Nucleus accumbens (tissue), 56 donors: ENCODE measurements at regions not wholly inside any gene's neighbourhood (a gene's known extent, or its start where the extent isn't known, plus 50 kb on each side); places are given as distances from the start of the nearest gene placed in this dataset.

Experiments used
- DNase-seq, 56 donors: peaks; one replicate each; lab custom pipeline; 2025; lab: John Stamatoyannopoulos, UW

DNA sequence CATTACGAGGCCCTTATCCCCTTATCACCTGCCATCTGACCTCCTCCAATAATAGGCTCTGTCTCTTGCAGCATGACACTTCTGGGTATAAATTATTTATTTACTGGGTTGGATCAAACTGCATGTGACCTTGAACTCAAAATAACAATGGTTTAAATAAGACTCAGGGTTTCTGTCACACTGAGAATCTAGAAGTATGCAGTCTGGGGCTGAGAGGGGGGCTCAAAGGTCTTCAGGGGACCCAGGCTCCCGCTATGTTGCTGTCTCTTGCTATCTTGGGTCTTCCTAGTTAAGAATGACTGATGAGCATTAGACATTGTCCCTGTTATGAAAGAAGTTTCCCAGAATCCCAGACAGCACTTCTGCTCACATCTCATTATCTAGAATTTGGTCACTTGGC, 133.5 kb downstream of the URB2 start:
- DNase-seq: no peak

DNA sequence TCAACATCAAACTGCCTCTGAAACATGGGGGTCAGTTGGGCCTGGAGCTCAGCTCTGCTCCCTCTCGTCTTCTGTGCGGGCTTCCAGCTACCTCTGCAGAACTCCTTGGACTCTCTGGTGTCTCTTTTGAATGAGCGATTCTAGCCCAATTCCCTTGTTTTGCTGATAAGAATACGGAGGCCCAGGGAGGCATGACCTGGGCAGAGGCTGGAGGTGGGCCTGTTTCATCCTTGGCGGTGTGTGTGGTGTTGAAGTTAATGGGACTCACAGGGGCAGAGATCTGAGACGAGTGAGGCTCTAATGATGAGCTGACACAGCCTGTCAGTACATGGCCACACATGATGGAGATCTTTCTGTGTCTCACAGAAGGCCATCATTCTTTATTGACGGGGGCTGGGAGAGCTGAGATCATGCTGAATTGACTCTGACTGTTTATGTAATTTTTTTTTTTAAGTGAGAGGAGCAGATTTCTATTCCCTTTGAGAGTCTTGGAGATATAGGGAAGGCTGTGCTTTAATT, 134.5 kb downstream of the URB2 start:
- DNase-seq: no peak

DNA sequence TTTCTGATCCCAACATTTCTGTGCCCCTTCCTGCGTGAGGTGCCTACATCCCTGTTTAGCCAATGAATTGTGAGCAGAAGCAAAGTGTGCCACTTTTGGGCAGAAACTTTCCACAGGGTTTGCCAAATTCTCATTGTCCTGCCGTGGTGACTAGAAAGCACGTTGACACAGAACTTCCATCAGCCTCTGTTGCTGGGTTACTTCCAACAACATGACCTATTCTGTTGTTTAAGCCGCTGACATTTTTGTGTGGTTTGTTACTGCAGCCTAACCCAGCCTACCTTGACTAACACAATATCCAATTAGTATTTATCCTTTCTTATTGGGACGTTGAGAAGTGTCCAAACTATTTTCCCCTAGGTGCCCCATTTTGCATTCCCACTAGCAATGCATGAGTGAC, 136.8 kb downstream of the URB2 start:
- DNase-seq: no peak

GRCh38 chr1:229768232-229768631, 142.2 kb downstream of the URB2 start:
- no peak for DNase-seq

GRCh38 chr1:229769006-229769405, 143.0 kb downstream of the URB2 start:
- no peak for DNase-seq

GRCh38 chr1:229769809-229770208, 143.8 kb downstream of the URB2 start:
- DNase-seq: no peak

DNA sequence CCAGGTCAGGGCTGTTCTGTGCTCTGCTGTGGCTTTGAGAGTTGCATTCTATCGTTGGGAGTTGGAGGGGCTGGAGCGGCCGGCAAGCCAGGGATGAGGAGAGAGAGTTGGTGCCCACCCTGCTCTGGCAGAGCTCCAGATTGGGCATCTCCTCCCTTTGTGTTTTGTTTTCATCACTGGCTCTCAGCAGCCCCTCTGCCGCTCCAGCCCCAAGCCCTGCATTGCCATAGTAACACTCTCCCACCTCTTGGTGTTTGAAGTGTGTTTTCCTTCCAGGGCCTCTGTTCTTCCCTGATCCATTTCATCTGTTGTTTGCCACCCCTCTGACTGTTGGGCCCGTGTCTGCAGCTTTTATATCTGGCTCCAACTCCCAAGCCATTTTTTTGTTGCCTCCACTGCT, 152.7 kb downstream of the URB2 start:
- no peak for DNase-seq

DNA sequence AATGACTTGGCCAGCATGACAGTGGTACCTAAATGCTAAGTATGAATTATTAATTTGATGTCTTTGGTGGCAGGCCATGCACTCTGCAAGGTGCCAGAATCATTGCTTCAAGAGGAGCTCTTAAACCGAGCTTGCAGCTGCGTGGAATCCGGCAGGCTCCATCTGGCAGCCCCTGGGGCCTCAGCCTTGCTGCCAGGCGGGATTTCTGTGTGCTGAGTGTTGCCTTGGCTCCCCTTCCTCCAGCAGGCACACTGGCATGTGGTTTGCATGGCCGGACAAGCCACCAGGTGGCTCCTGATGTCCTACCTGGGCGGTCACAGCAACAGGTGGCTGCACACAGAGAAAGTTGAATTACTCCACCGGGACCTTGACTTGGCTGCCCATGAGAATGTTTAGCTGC, 155.4 kb downstream of the URB2 start:
- peak in 2 of 56 donors; percentile 13 to 33 for DNase-seq

DNA sequence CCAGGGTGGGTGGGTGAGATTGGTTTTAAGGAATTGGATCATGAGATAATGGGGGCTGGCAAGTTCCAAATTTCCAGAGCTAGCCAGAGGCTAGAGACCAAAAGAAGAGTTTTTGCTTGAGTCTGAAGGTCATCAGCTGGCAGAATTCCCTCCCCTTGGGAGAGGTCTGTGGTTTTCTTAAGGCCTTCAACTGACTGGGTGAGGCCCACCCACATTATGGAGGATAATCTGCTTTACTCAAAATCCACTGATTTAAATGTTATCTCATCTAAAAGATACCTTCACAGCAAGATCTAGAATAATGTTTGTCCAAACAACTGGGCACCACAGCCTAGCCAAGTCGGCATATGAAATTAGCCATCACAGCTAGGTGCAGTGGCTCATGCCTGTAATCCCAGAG, 156.4 kb downstream of the URB2 start:
- DNase-seq: no peak

DNA sequence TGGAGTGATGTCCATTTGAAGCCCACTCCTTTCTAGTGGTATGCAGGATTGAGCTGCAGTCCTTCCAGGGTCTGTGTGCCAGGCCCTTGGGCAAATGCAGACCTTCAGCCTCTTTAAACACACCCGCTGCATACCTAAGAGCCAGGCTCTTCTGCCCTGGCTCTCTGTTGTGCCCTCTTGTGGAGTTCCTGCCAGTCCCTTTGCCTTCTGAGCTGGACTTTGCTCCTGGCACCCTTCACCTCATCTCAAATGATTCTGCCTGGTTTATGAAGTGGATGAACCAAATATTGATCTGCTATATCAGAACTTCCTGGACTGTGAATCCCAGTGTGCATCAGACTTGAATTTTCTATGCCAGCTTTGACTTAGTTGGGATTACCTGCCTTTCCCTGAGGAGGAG, 158.8 kb downstream of the URB2 start:
- no peak for DNase-seq

GRCh38 chr1:229786974-229787610, 161.0 kb downstream of the URB2 start:
- DNase-seq: no peak

GRCh38 chr1:229788004-229788403, 162.0 kb downstream of the URB2 start:
- no peak for DNase-seq

DNA sequence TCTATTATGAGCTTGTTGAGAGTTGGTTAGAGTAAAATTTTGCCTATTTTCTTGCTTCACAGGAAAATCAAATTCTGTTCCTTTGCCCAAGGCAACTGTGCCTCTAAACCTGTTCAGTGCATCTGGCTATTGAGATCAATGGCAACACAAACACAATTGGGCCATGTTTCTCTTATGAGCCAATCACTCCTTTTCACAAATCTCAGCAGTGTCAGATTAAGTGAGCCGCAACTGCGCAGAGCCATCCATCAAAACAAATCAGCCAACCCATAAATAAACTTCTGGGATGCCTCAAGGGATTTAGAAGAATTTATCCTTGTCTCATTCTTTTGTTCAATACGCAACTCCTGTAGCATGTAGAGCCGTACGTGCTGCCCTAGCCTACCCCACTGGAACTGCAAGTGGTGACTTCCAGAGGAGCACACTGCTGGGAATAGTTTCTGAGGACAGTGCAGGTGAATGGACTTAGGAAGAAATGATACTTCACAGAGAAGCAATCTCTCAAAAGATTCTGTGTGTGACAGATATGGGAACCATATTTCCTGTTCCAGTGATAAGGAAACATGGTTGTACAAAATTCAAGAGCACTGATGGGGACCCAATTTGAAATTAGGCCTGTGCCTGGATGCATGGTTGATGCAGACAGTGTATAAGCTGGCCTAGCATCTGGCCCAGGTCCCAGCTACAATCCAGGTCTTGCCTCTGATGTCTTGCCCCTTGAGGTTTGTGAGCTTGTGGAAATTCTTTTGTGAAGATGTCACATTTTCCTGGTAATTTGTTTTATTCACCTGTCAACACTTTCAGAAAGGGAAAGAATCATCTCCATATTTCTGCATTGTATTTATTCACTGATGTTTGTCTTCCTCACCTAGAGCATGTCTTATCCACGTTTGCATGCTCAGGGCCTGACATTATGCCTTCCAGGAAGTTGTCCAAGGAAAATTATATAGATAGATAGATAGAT, 166.2 kb downstream of the URB2 start:
- no peak for DNase-seq

DNA sequence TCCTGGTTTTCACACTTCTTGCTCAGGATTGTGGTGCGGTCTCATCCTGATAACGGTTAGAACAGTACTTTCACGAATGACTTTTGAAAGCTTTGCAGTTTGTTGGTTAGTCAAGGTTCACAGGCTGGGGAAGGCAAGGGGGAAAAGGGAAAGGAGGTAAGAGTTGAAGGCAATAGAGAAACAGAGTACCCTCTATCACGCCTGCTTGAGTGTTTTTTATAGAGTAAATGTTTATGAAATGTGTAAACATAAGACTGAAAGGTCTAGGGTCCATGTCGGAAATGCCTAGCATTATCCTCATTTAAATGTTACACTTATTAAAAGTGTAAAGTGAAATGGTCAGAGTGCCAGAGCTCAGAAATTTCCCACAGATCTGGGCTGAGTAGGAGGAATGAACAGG, 167.4 kb downstream of the URB2 start:
- DNase-seq: no peak

GRCh38 chr1:229798558-229798957, 172.5 kb downstream of the URB2 start:
- DNase-seq: no peak

GRCh38 chr1:229803626-229804217, 177.7 kb downstream of the URB2 start:
- DNase-seq: no peak

DNA sequence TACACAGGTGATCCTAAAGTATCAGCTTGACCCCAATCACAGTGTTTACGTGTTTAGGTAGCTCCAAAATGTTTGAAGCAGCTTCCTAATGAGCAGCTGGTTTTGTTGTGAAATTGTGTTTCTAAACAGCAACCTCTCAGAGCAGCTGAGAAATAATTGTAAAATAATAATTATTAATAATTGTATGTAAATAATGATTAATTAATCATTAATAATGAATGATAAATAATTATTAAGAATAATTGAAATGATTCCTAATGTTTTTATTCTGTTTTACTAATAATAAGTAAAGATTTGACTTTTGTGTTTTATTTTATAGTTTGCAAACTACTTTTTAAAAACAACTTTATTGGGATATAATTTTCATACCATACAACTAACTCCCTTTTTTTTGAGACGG, 182.2 kb downstream of the URB2 start:
- no peak for DNase-seq

DNA sequence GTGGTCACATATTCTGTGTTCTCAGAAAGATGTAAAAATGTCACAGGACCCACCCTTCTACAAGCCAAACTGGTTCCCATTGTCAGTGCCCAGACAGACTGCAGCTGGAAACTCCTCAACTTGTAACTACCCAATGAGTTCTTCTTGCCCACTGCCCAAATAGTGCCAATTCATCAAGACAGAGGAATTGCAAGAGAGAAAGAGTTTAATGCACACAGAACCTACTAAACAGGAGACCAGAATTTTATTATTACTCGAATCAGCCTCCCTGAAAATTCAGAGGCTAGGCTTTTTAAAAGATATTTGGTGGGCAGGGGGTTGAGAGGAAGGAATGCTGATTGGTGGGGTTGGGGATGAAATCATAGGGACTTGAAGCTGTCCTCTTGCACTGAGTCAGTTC, 184.1 kb downstream of the URB2 start:
- DNase-seq: no peak

DNA sequence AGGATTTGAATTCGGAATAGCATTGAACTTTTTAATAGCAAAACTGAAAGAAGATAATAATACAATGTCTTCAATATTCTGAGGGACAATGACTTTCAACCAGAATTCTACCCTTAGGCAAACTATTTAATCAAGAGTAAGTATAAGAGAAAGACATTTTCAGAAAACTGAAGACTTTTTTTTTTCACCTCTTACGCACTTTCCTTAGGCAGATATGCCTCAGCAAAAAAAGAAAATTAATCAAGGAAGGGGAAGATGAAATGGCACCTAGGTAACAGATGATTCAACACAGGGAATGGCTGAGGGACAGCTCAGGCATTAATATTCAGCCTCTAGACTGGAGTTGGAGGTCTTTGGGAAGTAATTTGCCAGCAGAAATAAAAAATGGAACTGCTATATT, 184.9 kb downstream of the URB2 start:
- no peak for DNase-seq

DNA sequence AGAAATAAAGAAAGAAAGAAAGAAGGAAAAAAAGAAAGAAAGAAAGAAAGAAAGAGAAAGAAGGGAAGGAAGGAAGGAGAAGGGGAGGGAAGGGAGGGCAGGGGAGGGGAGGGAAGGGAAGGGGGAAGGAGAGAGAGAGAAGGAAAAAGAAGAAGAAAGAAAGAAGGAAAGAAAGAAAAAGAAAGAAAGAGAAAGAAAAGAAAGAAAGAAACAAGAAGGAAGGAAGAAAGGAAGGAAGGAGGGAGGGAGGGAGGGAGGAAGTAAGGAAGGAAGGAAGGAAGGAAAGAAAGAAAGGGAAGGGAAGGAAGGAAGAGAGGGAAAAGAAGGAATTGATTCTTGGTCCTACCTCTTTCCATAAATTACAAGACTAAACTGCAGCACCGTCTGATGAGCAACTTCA, 186.1 kb downstream of the URB2 start:
- DNase-seq: no peak

DNA sequence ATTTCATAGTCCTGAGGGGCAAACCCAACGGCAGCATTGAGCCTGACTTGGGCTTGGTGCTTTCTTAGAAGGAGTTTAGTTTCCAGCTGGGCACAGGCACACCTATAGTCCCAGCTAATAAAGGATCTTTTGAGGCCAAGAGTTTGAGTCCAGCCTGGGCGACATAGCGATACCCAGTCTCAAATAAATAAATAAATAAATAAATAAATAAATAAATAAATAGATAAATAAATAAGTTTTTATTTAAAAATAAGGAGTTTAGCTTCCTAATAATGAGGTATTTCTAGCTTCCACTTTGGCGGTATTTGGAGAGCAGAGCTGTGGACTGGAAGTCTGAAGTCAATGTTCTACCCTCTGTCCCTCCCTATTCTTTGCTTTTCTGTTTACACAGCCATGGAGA, 186.6 kb downstream of the URB2 start:
- no peak for DNase-seq
